HEK293 (cell line): ENCODE measurements at regions not wholly inside any gene's neighbourhood (a gene's known extent, or its start where the extent isn't known, plus 50 kb on each side); places are given as distances from the start of the nearest gene placed in this dataset.

Source experiments
- CTCF ChIA-PET: fragments of 350-600 bp; formaldehyde crosslinking; extraction: SDS; loops from one replicate; lab custom pipeline; 2021; ENCODE audit warnings: antibody characterized with exemption; lab: Yijun Ruan, JAX
- POLR2A ChIA-PET: fragments of 300-600 bp; formaldehyde crosslinking; extraction: SDS; loops from one replicate; lab custom pipeline; 2020; ENCODE audit warnings: antibody characterized with exemption, inconsistent platforms; lab: Yijun Ruan, JAX
- H3K27ac ChIP-seq: fragments of 200-500 bp; sonication (Bioruptor generic); 2 replicates; pipeline ENCODE4 v1.5.1; 2014; ENCODE audit warnings: low read depth, low read length, control low read depth, inconsistent platforms; ENCODE audit errors: extremely low read depth
- H3K36me3 ChIP-seq, 2 experiments: fragments of 200-500 bp in 1 of 2; sonication (Bioruptor generic) in 1 of 2; 1 replicate in 1 of 2; 2 replicates in 1 of 2; pipeline ENCODE4 v1.5.1; 2014 to 2017; ENCODE audit warnings: inconsistent platforms in 2 of 2, low read length in 2 of 2; ENCODE audit not compliant: control insufficient read depth in 2 of 2, insufficient read depth in 1 of 2
- H3K4me1 ChIP-seq: fragments of 200-500 bp; sonication (Bioruptor generic); 2 replicates; pipeline ENCODE4 v1.5.1; 2014; ENCODE audit warnings: mild to moderate bottlenecking, low read length, inconsistent platforms; ENCODE audit not compliant: control insufficient read depth, insufficient read depth
- H3K4me3 ChIP-seq: 2 replicates; pipeline ENCODE4 v1.5.1; 2011; ENCODE audit warnings: low read depth, mild to moderate bottlenecking, control low read depth, low read length, moderate library complexity
- H3K9me3 ChIP-seq: fragments of 200-500 bp; sonication (Bioruptor generic); 2 replicates; pipeline ENCODE4 v1.5.1; 2014; ENCODE audit warnings: low read depth, low read length, inconsistent platforms; ENCODE audit not compliant: control insufficient read depth, insufficient read depth
- ATF2 ChIP-seq: fragments of 450-650 bp; formaldehyde crosslinking; IDR thresholded peaks from 2 replicates; pipeline ENCODE4 v1.5.1; 2016; ENCODE audit warnings: missing biosample characterization, missing genetic modification characterization, low read depth
- BCL11A ChIP-seq: fragments of 450-650 bp; formaldehyde crosslinking; IDR thresholded peaks from 2 replicates; pipeline ENCODE4 v1.5.1; 2016; ENCODE audit warnings: low read depth, missing biosample characterization, missing genetic modification characterization
- BCL11B ChIP-seq: fragments of 450-650 bp; formaldehyde crosslinking; IDR thresholded peaks from 2 replicates; pipeline ENCODE4 v1.5.1; 2016; ENCODE audit warnings: low read depth, missing biosample characterization, missing genetic modification characterization
- GLIS1 ChIP-seq: fragments of 450-650 bp; formaldehyde crosslinking; IDR thresholded peaks from 2 replicates; pipeline ENCODE4 v1.5.1; 2016; ENCODE audit warnings: missing biosample characterization, missing genetic modification characterization
- KLF1 ChIP-seq: fragments of 450-650 bp; formaldehyde crosslinking; IDR thresholded peaks from 2 replicates; pipeline ENCODE4 v1.5.1; 2016; ENCODE audit warnings: missing biosample characterization, missing genetic modification characterization
- PBX3 ChIP-seq: sonication (generic); formaldehyde crosslinking; IDR thresholded peaks from 2 replicates; pipeline ENCODE4 v1.8.1; 2022; ENCODE audit warnings: mild to moderate bottlenecking, moderate library complexity, missing genetic modification reagents
- ZBTB44 ChIP-seq: fragments of 450-650 bp; IDR thresholded peaks from 2 replicates; pipeline ENCODE4 v1.5.1; 2018; ENCODE audit warnings: missing biosample characterization, mild to moderate bottlenecking, missing genetic modification characterization
- ZBTB6 ChIP-seq: fragments of 450-650 bp; formaldehyde crosslinking; IDR thresholded peaks from 2 replicates; pipeline ENCODE4 v1.5.1; 2017; ENCODE audit warnings: missing biosample characterization, missing genetic modification characterization
- ZIC2 ChIP-seq: fragments of 450-650 bp; formaldehyde crosslinking; IDR thresholded peaks from 2 replicates; pipeline ENCODE4 v1.5.1; 2016; ENCODE audit warnings: missing biosample characterization, missing genetic modification characterization
- ZNF121 ChIP-seq: fragments of 450-650 bp; formaldehyde crosslinking; IDR thresholded peaks from 2 replicates; pipeline ENCODE4 v1.5.1; 2016; ENCODE audit warnings: missing biosample characterization, missing genetic modification characterization
- ZNF138 ChIP-seq: fragments of 450-650 bp; formaldehyde crosslinking; IDR thresholded peaks from 2 replicates; pipeline ENCODE4 v1.5.1; 2016; ENCODE audit warnings: missing biosample characterization, missing genetic modification characterization, borderline replicate concordance
- ZNF175 ChIP-seq: fragments of 450-650 bp; formaldehyde crosslinking; IDR thresholded peaks from 2 replicates; pipeline ENCODE4 v1.5.1; 2016; ENCODE audit warnings: missing biosample characterization, missing genetic modification characterization
- ZNF366 ChIP-seq: fragments of 450-650 bp; formaldehyde crosslinking; conservative IDR thresholded peaks from 2 replicates; pipeline ENCODE4 v1.5.1; 2016; ENCODE audit warnings: missing biosample characterization, missing genetic modification characterization
- ZNF530 ChIP-seq: fragments of 450-650 bp; formaldehyde crosslinking; IDR thresholded peaks from 2 replicates; pipeline ENCODE4 v1.5.1; 2016; ENCODE audit warnings: low read depth, missing biosample characterization, missing genetic modification characterization
- ZNF561 ChIP-seq: fragments of 450-650 bp; IDR thresholded peaks from 2 replicates; pipeline ENCODE4 v1.5.1; 2018; ENCODE audit warnings: missing biosample characterization, missing genetic modification characterization, borderline replicate concordance
- ZNF571 ChIP-seq: fragments of 450-650 bp; formaldehyde crosslinking; IDR thresholded peaks from 2 replicates; pipeline ENCODE4 v1.5.0; 2017; ENCODE audit warnings: missing biosample characterization, missing genetic modification characterization
- ZNF626 ChIP-seq: fragments of 450-650 bp; sonication (Bioruptor Pico); formaldehyde crosslinking; IDR thresholded peaks from 2 replicates; pipeline ENCODE4 v1.5.1; 2018; ENCODE audit warnings: missing biosample characterization, missing genetic modification characterization, inconsistent platforms
- ZNF701 ChIP-seq: fragments of 450-650 bp; formaldehyde crosslinking; IDR thresholded peaks from 2 replicates; pipeline ENCODE4 v1.5.1; 2016; ENCODE audit warnings: missing biosample characterization, missing genetic modification characterization
- ZNF747 ChIP-seq: fragments of 450-650 bp; formaldehyde crosslinking; IDR thresholded peaks from 2 replicates; pipeline ENCODE4 v1.5.1; 2016; ENCODE audit warnings: missing biosample characterization, missing genetic modification characterization
- ZNF777 ChIP-seq: fragments of 450-650 bp; formaldehyde crosslinking; IDR thresholded peaks from 2 replicates; pipeline ENCODE4 v1.5.1; 2017; ENCODE audit warnings: missing biosample characterization, missing genetic modification characterization, borderline replicate concordance

GRCh38 chr3:14273901-14274611, 95.4 kb downstream of the LSM3 start:
- TF ChIP-seq ZIC2 (peak; percentile 50), ZNF777 (tag by site-specific recombination) (no peak), BCL11B (no peak), GLIS1 (tag by site-specific recombination) (0 out of 2 replicates have a peak, but pooled peaks have one; percentile 6), ZNF366 (tag by site-specific recombination) (no peak), ZBTB6 (tag by site-specific recombination) (peak; percentile 17; the same call in 1 of the 2 replicates)
- ChIA-PET CTCF (no interaction called here), POLR2A (interaction anchor here (0.8 kb wide), 1 partner anchor 11 kb away, joined by 3 read pairs; no protein-coding TSS in a partner anchor)
- Histone ChIP-seq H3K4me1 (no peaks in the 10 kb centered on the region), H3K27ac (no peak overlapping the region), H3K36me3 (no peaks in the 10 kb centered on the region), H3K9me3 (no peaks in the 10 kb centered on the region), H3K4me3 (no peak overlapping the region)

- Histone ChIP-seq H3K36me3 (no peaks in the 10 kb centered on the region), H3K27ac (no peak overlapping the region), H3K4me1 (no peaks in the 10 kb centered on the region), H3K4me3 (no peak overlapping the region), H3K9me3 (no peaks in the 10 kb centered on the region)
- POLR2A ChIA-PET = no interaction called here
- CTCF ChIA-PET = interaction anchor here (1.0 to 1.3 kb wide), 2 partner anchors 54 to 62 kb away, joined by 3 read pairs; no protein-coding TSS in a partner anchor
- TF ChIP-seq ZNF561 = no peak
- TF ChIP-seq ZNF138 (tag by site-specific recombination) = no peak
- TF ChIP-seq ZBTB44 (tag by site-specific recombination) = no peak
- no peak for TF ChIP-seq ZNF175 (tag by site-specific recombination)
- no peak for TF ChIP-seq KLF1 (tag by site-specific recombination)
- no peak for TF ChIP-seq ZNF747 (tag by site-specific recombination)
- TF ChIP-seq ZNF701 (tag by site-specific recombination) = no peak
- no peak for TF ChIP-seq ZNF530 (tag by site-specific recombination)
- TF ChIP-seq PBX3 = no peak
- TF ChIP-seq ATF2 = no peak
- TF ChIP-seq ZNF121 (tag by site-specific recombination) = no peak
- TF ChIP-seq ZNF626 (tag by site-specific recombination) = no peak
- TF ChIP-seq BCL11A (tag by site-specific recombination) = no peak
- TF ChIP-seq ZNF571 (tag by site-specific recombination) = no peak
These were observed 96.0 kb downstream of the LSM3 start for GRCh38 chr3:14274612-14274936.
